ENCODE measurements at regions not wholly inside any gene's neighbourhood (a gene's known extent, or its start where the extent isn't known, plus 50 kb on each side); places are given as distances from the start of the nearest gene placed in this dataset.

DNA sequence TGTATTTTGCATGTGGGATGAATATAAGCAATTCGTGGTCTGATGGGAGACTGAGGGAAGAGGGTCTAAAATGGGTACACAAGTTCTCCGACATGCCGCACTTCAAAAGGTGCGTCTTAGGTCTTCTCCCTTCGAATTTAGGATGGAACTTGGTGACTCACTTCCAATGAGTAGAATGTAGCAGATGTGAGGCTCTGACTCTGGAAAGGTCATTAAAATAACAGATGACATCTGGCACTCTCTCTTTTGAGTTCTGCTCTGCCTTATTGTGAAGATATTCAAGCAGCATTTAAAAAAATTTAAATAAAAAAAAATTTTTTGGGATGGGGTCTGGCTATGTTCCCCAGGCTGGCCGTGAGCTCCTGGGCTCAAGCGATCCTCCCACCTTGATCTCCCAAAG lies 92.7 kb downstream of the TMEM100 start:
- ATAC-seq (no peak), DNase-seq (no peak)
- Mint-ChIP-seq H3K9me3 (ENCODE audit: insufficient read depth) (no peaks in the 10 kb centered on the region), H3K4me3 (no peak overlapping the region), H3K36me3 (ENCODE audit: low read depth) (no peaks in the 10 kb centered on the region), H3K27ac (no peak overlapping the region), H3K27me3 (ENCODE audit: low read depth) (peaks cover 13% of the 10 kb centered on the region), H3K4me1 (ENCODE audit: low read depth) (no peaks in the 10 kb centered on the region)
- CTCF ChIA-PET, result no interaction called here
- POLR2A ChIA-PET, result no interaction called here

DNA sequence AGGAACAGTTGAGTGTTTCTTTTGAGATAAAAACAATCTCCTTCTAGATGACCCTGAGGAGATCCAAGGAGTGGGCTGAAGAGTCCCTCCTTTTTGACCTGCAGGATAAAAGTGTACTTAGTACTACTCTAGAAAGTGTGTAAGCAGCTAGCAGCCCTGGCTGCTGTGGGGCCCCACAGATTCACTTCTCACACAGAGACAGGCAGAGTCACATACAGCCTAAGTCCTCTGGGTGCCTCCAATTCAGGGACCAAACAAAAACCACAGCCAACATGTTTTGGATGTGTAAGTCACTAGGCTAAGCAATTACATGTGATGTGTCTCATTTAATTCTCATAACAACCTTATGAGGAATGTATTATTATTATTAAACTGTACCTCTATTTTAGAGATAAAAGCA lies 97.1 kb downstream of the TMEM100 start:
- CTCF ChIA-PET, result interaction anchor here (1.9 kb wide), 1 partner anchor 92 kb away, joined by 5 read pairs; no protein-coding TSS in a partner anchor
- DNase-seq (no peak), ATAC-seq (no peak)
- Mint-ChIP-seq H3K27me3 (ENCODE audit: low read depth) (peaks cover 11% of the 10 kb centered on the region), H3K4me3 (no peak overlapping the region), H3K4me1 (ENCODE audit: low read depth) (no peaks in the 10 kb centered on the region), H3K27ac (no peak overlapping the region), H3K9me3 (ENCODE audit: insufficient read depth) (no peaks in the 10 kb centered on the region), H3K36me3 (ENCODE audit: low read depth) (no peaks in the 10 kb centered on the region)
- POLR2A ChIA-PET, result no interaction called here

DNA sequence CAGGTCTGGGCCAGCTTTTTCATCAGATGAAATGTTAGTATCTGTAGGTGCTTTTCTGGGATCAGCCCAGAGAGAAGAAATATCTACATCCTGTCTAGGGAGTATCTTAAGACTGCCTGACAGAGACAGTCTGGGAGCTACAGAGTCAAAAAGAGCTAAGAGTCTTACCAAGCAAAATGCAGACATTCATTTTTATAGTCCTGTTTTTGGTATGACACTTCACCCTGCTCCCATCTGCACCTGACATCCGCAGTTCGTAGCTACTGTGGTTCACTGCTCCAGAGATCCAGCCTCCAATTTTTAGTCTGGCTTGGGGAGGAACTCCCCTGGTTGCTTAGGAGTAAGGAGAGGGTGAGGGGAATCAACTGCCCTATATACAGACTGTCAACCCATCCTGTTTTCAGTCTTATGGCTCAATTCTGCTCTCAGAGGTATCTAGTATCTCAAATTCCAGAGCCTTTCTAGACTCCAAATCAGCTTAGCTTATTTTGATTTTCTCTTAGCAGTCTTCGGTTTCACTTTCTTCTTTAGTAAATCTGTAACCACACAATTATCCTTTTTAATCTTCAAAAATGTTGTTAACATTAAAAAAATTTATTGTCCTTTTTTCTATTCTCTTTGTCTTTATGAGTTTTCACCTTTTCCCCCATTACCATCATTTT lies 97.8 kb downstream of the TMEM100 start:
- Mint-ChIP-seq H3K4me3 (no peak overlapping the region), H3K27ac (no peak overlapping the region)
- CTCF ChIA-PET, result interaction anchor here (1.9 to 2.2 kb wide), 2 partner anchors 17 to 93 kb away, joined by 5 read pairs; no protein-coding TSS in a partner anchor

DNA sequence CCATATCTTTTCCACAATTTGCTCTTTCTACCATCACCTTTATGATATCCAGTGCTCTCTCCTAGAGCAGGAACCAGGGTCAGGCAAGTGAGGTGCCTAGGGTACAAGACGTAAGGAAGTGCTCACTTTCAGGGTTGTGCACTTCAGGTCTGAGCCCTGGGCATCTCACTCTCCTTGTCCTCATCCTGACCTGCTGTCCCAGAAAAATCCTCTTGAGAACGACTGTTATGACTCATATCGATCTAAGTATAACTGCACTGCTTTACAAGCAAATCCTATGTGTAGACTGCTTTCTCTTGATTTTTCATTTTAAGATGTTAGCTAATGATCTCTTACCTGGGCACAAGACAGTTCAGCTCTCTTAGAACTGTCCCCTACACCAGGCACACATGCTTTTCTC lies 100.1 kb downstream of the TMEM100 start:
- Mint-ChIP-seq H3K27me3 (ENCODE audit: low read depth) (peaks cover 12% of the 10 kb centered on the region), H3K36me3 (ENCODE audit: low read depth) (no peaks in the 10 kb centered on the region), H3K9me3 (ENCODE audit: insufficient read depth) (no peaks in the 10 kb centered on the region), H3K4me3 (no peak overlapping the region), H3K4me1 (ENCODE audit: low read depth) (no peaks in the 10 kb centered on the region), H3K27ac (no peak overlapping the region)
- ATAC-seq (no peak), DNase-seq (no peak)
- POLR2A ChIA-PET, result no interaction called here
- CTCF ChIA-PET, result no interaction called here

More for the DNA sequence above, 97.8 kb downstream of the TMEM100 start:
- no peaks in the 10 kb centered on the region for H3K36me3 Mint-ChIP-seq (ENCODE audit: low read depth)
- no peaks in the 10 kb centered on the region for H3K4me1 Mint-ChIP-seq (ENCODE audit: low read depth)
- ATAC-seq (no peak), DNase-seq (no peak)
- H3K27me3 Mint-ChIP-seq (ENCODE audit: low read depth), result peaks cover 11% of the 10 kb centered on the region
- POLR2A ChIA-PET, result no interaction called here
- H3K9me3 Mint-ChIP-seq (ENCODE audit: insufficient read depth), result no peaks in the 10 kb centered on the region

DNA sequence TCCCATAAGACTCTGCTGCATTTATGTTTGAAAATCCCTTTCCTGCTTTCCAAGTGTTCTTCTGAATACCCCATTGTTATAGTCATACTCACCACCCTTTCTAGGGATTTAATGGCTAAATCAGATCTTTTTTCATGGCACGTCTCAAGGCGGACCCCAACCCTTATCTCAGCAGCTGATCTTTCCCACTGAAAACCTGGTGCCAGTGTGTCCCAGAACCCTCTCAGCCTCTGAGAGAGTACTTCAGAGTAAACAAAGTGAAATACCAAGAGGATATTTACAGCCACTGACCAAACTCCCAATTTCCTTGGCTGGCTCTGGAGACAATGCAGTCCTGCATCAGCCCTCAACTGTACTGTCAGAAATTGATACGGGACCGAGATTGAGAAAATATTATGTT lies 101.7 kb downstream of the TMEM100 start:
- ChIA-PET POLR2A (no interaction called here), CTCF (no interaction called here)
- no peak for DNase-seq
- Mint-ChIP-seq H3K4me3 (no peak overlapping the region), H3K27me3 (ENCODE audit: low read depth) (peaks cover 12% of the 10 kb centered on the region), H3K4me1 (ENCODE audit: low read depth) (no peaks in the 10 kb centered on the region), H3K9me3 (ENCODE audit: insufficient read depth) (no peaks in the 10 kb centered on the region), H3K36me3 (ENCODE audit: low read depth) (no peaks in the 10 kb centered on the region), H3K27ac (no peak overlapping the region)
- ATAC-seq, result no peak

DNA sequence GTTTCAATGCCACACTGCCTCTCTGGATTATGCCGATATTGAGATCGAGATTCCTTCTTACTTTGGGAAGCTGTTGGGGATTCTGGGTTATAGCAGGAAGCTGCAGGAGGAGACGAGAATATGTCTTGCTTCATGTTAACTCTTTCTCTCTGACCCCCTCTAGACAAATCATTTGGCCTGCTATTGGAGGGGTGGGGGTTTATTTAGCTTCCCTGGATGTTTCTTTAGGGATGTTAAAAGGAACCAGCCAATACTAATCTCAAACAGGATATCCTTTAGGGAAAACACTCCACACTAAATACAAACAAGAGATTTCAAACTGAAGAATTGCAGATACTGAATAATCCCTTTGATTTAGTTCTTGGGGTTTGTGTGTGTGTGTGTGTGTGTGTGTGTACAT lies 102.6 kb downstream of the TMEM100 start:
- Mint-ChIP-seq H3K36me3 (ENCODE audit: low read depth) (no peaks in the 10 kb centered on the region), H3K9me3 (ENCODE audit: insufficient read depth) (no peaks in the 10 kb centered on the region), H3K27me3 (ENCODE audit: low read depth) (peaks cover 12% of the 10 kb centered on the region), H3K4me3 (no peak overlapping the region), H3K27ac (no peak overlapping the region), H3K4me1 (ENCODE audit: low read depth) (no peaks in the 10 kb centered on the region)
- ChIA-PET POLR2A (no interaction called here), CTCF (no interaction called here)
- no peak for DNase-seq
- ATAC-seq, result no peak

DNA sequence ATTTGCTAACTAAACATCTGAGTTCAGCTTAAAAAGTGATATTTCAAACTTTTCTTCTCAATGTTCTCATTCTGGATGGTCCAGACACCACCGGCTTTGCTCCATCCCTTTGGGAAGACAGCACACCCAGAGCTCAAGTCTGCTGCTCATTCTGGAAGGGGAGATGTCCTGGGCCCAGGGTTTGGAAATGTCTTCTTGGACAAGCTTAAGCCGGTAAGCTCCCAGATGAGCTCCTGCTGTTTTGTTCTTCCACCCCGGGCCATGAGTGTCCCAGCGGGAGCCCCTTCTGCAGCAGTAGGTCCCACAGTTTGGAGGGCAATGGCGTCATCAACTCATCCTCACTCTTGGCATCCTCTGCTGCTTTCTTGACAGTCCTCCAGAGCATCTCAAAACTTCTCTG lies 105.2 kb downstream of the TMEM100 start:
- ChIA-PET CTCF (no interaction called here), POLR2A (no interaction called here)
- Mint-ChIP-seq H3K9me3 (ENCODE audit: insufficient read depth) (no peaks in the 10 kb centered on the region), H3K4me3 (no peak overlapping the region), H3K27me3 (ENCODE audit: low read depth) (peaks cover 15% of the 10 kb centered on the region), H3K4me1 (ENCODE audit: low read depth) (no peaks in the 10 kb centered on the region), H3K36me3 (ENCODE audit: low read depth) (no peaks in the 10 kb centered on the region), H3K27ac (no peak overlapping the region)
- ATAC-seq (no peak), DNase-seq (no peak)

DNA sequence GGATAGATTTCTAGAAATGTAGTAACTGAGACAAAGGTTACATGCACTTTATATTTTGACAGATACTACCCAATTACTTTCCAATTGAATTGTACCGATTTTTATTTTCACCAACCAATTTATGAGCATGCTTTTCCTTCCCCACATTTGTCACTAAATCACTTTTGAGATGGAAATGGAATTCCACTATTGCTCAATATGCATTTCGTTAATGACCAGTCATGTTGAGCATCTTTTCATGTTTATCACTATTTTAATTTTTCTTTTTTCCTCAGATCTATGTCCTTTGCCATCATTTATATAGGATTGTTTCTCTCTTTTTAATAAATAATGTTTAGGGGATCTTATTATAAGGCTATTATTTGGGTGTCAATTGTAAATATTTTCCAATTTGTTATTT lies 102.8 kb upstream of the SMIM36 start:
- no peak for ATAC-seq
- no peaks in the 10 kb centered on the region for H3K36me3 Mint-ChIP-seq (ENCODE audit: low read depth)
- DNase-seq, result no peak
- no peaks in the 10 kb centered on the region for H3K9me3 Mint-ChIP-seq (ENCODE audit: insufficient read depth)
- H3K4me3 Mint-ChIP-seq, result no peak overlapping the region
- H3K27ac Mint-ChIP-seq, result no peak overlapping the region
- ChIA-PET CTCF (no interaction called here), POLR2A (no interaction called here)
- no peaks in the 10 kb centered on the region for H3K4me1 Mint-ChIP-seq (ENCODE audit: low read depth)
- peaks cover 11% of the 10 kb centered on the region for H3K27me3 Mint-ChIP-seq (ENCODE audit: low read depth)

DNA sequence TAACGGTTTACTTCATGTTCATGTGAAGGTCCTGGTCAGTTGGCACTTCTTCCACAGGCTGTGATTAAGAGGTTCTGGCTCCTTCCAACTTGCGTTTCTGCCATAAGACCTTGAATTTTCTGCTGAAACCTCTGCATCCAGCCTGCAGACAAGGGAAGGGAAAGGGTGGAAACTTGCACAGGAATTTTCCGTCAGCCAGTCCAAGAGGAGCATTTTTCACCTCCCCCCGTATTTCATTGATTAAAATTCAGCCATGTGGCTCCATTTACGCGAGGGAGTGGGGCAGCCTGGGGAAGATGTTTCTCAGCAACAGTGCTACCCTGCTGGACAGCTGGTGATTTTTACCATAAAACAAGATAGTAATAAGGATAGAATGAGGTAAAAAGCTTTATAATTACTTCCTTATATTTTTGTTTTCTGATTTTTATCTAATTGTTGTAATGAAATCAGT lies 101.5 kb upstream of the SMIM36 start:
- no peak for DNase-seq
- H3K36me3 Mint-ChIP-seq (ENCODE audit: low read depth), result no peaks in the 10 kb centered on the region
- no peaks in the 10 kb centered on the region for H3K9me3 Mint-ChIP-seq (ENCODE audit: insufficient read depth)
- CTCF ChIA-PET, result interaction anchor here (1.1 kb wide), 1 partner anchor 12 kb away, joined by 4 read pairs; no protein-coding TSS in a partner anchor
- H3K4me1 Mint-ChIP-seq (ENCODE audit: low read depth), result no peaks in the 10 kb centered on the region
- peaks cover 7% of the 10 kb centered on the region for H3K27me3 Mint-ChIP-seq (ENCODE audit: low read depth)
- no peak overlapping the region for H3K27ac Mint-ChIP-seq
- no peak overlapping the region for H3K4me3 Mint-ChIP-seq
- POLR2A ChIA-PET, result no interaction called here
- ATAC-seq, result no peak

DNA sequence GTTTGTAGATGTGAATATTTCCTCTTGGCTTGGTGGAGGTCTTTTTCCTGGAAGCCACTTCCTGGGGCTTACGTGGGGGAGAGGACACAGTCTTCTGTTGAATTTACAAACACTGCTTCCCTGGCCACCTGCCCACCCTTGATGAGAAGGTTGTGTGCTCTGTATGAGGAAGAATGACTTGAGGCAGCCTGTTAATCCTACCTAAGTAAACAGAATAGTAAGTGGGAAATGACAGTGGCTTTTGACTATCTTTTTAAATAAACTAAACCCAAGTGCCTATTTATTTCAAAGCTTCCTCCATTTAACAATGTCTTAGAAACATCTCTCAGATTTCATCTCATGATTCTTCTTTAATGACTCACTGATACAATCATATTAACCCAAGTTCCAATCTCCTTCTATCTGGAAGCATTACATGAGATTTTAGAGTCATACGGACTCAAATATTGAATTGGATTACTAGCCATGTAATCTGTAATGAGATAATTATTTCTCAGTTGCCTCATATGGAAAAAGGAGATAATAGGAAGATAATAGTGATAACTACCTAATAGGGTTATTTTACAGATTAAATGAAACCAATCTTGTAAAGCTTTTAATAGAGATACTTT lies 96.6 kb upstream of the SMIM36 start:
- Mint-ChIP-seq H3K36me3 (ENCODE audit: low read depth) (no peaks in the 10 kb centered on the region), H3K4me1 (ENCODE audit: low read depth) (peaks cover 2% of the 10 kb centered on the region), H3K4me3 (no peak overlapping the region), H3K27ac (no peak overlapping the region), H3K27me3 (ENCODE audit: low read depth) (peaks cover 3% of the 10 kb centered on the region), H3K9me3 (ENCODE audit: insufficient read depth) (no peaks in the 10 kb centered on the region)
- no peak for DNase-seq
- ChIA-PET CTCF (no interaction called here), POLR2A (no interaction called here)
- ATAC-seq, result no peak

DNA sequence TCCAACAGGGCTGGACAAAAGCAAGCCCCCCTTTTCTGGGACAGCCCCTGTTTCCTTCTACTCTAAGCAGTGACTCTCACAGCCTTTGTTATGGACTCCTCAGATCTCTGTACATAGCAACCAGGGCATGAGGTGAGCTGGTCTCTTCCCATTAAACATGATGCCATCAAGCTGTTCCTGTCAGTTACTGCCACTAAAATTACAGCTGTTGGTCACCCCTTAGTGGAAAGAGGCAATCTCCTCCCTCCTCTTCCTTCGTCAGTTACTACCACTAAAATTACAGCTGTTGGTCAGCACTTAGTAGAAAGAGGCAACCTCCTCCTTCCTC lies 95.2 kb upstream of the SMIM36 start:
- Mint-ChIP-seq H3K4me1 (ENCODE audit: low read depth) (peaks cover 2% of the 10 kb centered on the region), H3K9me3 (ENCODE audit: insufficient read depth) (no peaks in the 10 kb centered on the region), H3K36me3 (ENCODE audit: low read depth) (no peaks in the 10 kb centered on the region), H3K27ac (no peak overlapping the region), H3K4me3 (no peak overlapping the region), H3K27me3 (ENCODE audit: low read depth) (peaks cover 5% of the 10 kb centered on the region)
- CTCF ChIA-PET, result interaction anchor here (1.6 kb wide), 1 partner anchor 92 kb away, joined by 3 read pairs; no protein-coding TSS in a partner anchor
- no peak for DNase-seq
- ATAC-seq, result no peak
- POLR2A ChIA-PET, result no interaction called here

DNA sequence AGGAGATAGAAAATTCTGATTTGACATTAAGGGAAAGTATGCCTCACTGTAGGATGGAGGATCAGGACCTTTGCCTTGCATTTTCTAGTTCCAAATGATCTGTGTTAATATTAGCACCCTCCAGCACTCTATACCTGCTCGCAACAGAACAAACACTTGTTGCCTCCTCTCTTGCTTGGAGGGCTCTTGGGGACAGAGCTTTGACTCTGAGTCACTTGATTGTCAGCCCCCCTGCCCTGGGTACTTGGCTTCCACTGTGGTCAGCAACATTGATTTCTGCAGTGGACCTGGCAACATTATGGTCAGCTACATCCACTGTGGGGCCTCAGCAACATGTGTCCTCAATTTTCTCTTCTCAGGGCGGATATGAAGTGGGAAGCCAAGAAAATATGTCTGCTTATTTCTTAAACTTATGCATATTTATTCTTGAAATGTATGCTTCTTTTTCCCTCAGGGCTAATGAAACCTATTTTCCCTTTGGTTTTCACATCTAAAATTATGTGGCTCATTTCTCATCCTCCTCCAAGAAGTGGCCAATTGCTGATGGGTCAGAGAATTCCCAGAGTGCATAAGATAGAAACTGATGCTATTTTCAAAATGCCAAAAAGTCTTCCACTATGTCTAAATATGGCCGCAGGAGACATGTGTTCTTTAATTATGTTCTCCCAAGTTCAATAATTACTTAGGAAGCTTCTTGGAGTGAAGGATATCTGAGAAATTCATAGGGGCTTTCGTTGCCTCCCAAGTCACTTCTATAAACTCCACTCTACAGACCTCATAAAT lies 94.6 kb upstream of the SMIM36 start:
- peaks cover 2% of the 10 kb centered on the region for H3K4me1 Mint-ChIP-seq (ENCODE audit: low read depth)
- no peak for ATAC-seq
- H3K36me3 Mint-ChIP-seq (ENCODE audit: low read depth), result no peaks in the 10 kb centered on the region
- ChIA-PET POLR2A (no interaction called here), CTCF (interaction anchor here (1.0 to 1.6 kb wide), 2 partner anchors 79 to 91 kb away, joined by 3 read pairs; no protein-coding TSS in a partner anchor)
- no peak for DNase-seq
- H3K4me3 Mint-ChIP-seq, result no peak overlapping the region
- H3K9me3 Mint-ChIP-seq (ENCODE audit: insufficient read depth), result no peaks in the 10 kb centered on the region
- H3K27ac Mint-ChIP-seq, result no peak overlapping the region
- H3K27me3 Mint-ChIP-seq (ENCODE audit: low read depth), result peaks cover 7% of the 10 kb centered on the region

All from activated CD8-positive, alpha-beta T cell treated with anti-CD3 and anti-CD28 coated beads, Interleukin-2, amount 10 ng/mL, durations not matched to agents 7 days and 5 days (primary cell).